A549 (cell line): ENCODE measurements at regions not wholly inside any gene's neighbourhood (a gene's known extent, or its start where the extent isn't known, plus 50 kb on each side); places are given as distances from the start of the nearest gene placed in this dataset.

Experiments
- ATAC-seq, 2 experiments: fragments of 200-7000 bp in 1 of 2; fragments of >200 bp in 1 of 2; cut with Nextera tagmentation in 1 of 2; cut with Tn5 transposase in 1 of 2; 3 replicates each; pipeline versions ENCODE4 v1.8.0 to v1.9.1; 2018 to 2020; ENCODE audit warnings: mild to moderate bottlenecking in 1 of 2, moderate library complexity in 1 of 2
- CTCF ChIA-PET: fragments of 300-600 bp; sonication (Branson Sonifier 250); formaldehyde crosslinking; extraction: SDS; loops from one replicate; lab custom pipeline; 2021; ENCODE audit warnings: antibody characterized with exemption, inconsistent platforms; lab: Yijun Ruan, JAX
- POLR2A ChIA-PET: fragments of 350-600 bp; formaldehyde crosslinking; extraction: SDS; loops from one replicate; lab custom pipeline; 2021; ENCODE audit warnings: antibody characterized with exemption, inconsistent platforms; lab: Yijun Ruan, JAX
- DNase-seq, 2 experiments: peaks; one replicate each; pipeline versions ENCODE4 v3.0.0 to v3.0.0-alpha.2; 2011 to 2016; ENCODE audit warnings: low read depth in 1 of 2, low spot score in 1 of 2
- FAIRE-seq: peaks from 2 replicates; lab custom pipeline; 2011; peaks lifted over from hg19 to GRCh38; lab: Jason Lieb, UNC
- H3K27ac ChIP-seq, 2 experiments: fragments of >200 bp; sonication (Bioruptor Twin); formaldehyde crosslinking; 3 replicates each; pipeline ENCODE4 v1.5.1; 2016 to 2017
- H3K4me1 ChIP-seq: fragments of >200 bp; sonication (Bioruptor Twin); formaldehyde crosslinking; 3 replicates; pipeline ENCODE4 v1.6.1; 2016
- H3K4me2 ChIP-seq: fragments of >200 bp; sonication (Bioruptor Twin); formaldehyde crosslinking; 3 replicates; pipeline ENCODE4 v1.6.1; 2016
- H3K4me3 ChIP-seq: fragments of >200 bp; sonication (Bioruptor Twin); formaldehyde crosslinking; 3 replicates; pipeline ENCODE4 v1.5.1; 2016
- H3K9me3 ChIP-seq: fragments of >200 bp; sonication (Bioruptor Twin); formaldehyde crosslinking; 3 replicates; pipeline ENCODE4 v1.6.1; 2016
- ATOH8 ChIP-seq: fragments of 250-450 bp; sonication (Bioruptor Pico); IDR thresholded peaks from 2 replicates; pipeline ENCODE4 v1.5.0; 2020; ENCODE audit warnings: low read depth, mild to moderate bottlenecking, moderate library complexity
- CBX8 ChIP-seq: fragments of 200-600 bp; sonication (generic); IDR thresholded peaks from 2 replicates; pipeline ENCODE4 v1.6.1; 2016
- CEBPB ChIP-seq, 2 experiments: fragments of >200 bp in 1 of 2; sonication (Bioruptor Twin) in 1 of 2; formaldehyde crosslinking in 1 of 2; IDR thresholded peaks; 2 replicates each; pipeline ENCODE4 v1.6.1; 2012 to 2016
- CHD2 ChIP-seq: fragments of 150-350 bp; IDR thresholded peaks from 2 replicates; pipeline ENCODE4 v1.6.1; 2014; ENCODE audit warnings: low read length; ENCODE audit not compliant: partially characterized antibody
- CHD4 ChIP-seq: fragments of 200-600 bp; sonication (generic); IDR thresholded peaks from 2 replicates; pipeline ENCODE4 v1.6.1; 2016; ENCODE audit warnings: antibody characterized with exemption, mild to moderate bottlenecking, borderline replicate concordance
- ESRRA ChIP-seq: fragments of 150-350 bp; IDR thresholded peaks from 2 replicates; pipeline ENCODE4 v1.6.1; 2014; ENCODE audit warnings: mild to moderate bottlenecking, low read length, borderline replicate concordance
- FOSL2 ChIP-seq, 2 experiments: fragments of 450-650 bp in 1 of 2; fragments of >200 bp in 1 of 2; sonication (Bioruptor Twin) in 1 of 2; formaldehyde crosslinking; IDR thresholded peaks; 2 replicates each; pipeline versions ENCODE4 v1.5.0 to v1.6.1; 2016 to 2020; ENCODE audit warnings: mild to moderate bottlenecking in 1 of 2, moderate library complexity in 1 of 2
- GATA3 ChIP-seq: IDR thresholded peaks from 2 replicates; pipeline ENCODE4 v1.6.1; 2012; ENCODE audit warnings: borderline replicate concordance
- HOXA7 ChIP-seq: fragments of 250-450 bp; sonication (Bioruptor Pico); IDR thresholded peaks from 2 replicates; pipeline ENCODE4 v1.5.0; 2020; ENCODE audit warnings: mild to moderate bottlenecking, moderate library complexity
- HOXB5 ChIP-seq: fragments of 250-450 bp; sonication (Bioruptor Pico); IDR thresholded peaks from 2 replicates; pipeline ENCODE4 v1.5.0; 2020; ENCODE audit warnings: mild to moderate bottlenecking, moderate library complexity
- KDM5A ChIP-seq: fragments of 200-600 bp; sonication (generic); IDR thresholded peaks from 2 replicates; pipeline ENCODE4 v1.6.1; 2016; ENCODE audit warnings: antibody characterized with exemption, mild to moderate bottlenecking
- MYC ChIP-seq: IDR thresholded peaks from 2 replicates; pipeline ENCODE4 v1.6.1; 2012; ENCODE audit warnings: mild to moderate bottlenecking, inconsistent platforms, low read length, improper control_type of control experiment, borderline replicate concordance
- NPAS2 ChIP-seq: fragments of 250-450 bp; sonication (Bioruptor Pico); IDR thresholded peaks from 2 replicates; pipeline ENCODE4 v1.8.0; 2022; ENCODE audit warnings: mild to moderate bottlenecking, moderate library complexity, borderline replicate concordance
- NR3C1 ChIP-seq: fragments of >200 bp; sonication (Bioruptor Twin); formaldehyde crosslinking; IDR thresholded peaks from 3 replicates; pipeline ENCODE4 v1.6.1; 2017
- RARB ChIP-seq: fragments of 250-450 bp; sonication (Bioruptor Pico); IDR thresholded peaks from 2 replicates; pipeline ENCODE4 v1.8.0; 2021; ENCODE audit warnings: mild to moderate bottlenecking, moderate library complexity
- RCOR1 ChIP-seq: fragments of 150-350 bp; IDR thresholded peaks from 2 replicates; pipeline ENCODE4 v1.6.1; 2014; ENCODE audit warnings: antibody characterized with exemption, low read length, low read depth
- RNF2 ChIP-seq: fragments of 200-600 bp; sonication (generic); IDR thresholded peaks from 2 replicates; pipeline ENCODE4 v1.6.1; 2016; ENCODE audit warnings: low read depth, mild to moderate bottlenecking, antibody characterized with exemption, moderate library complexity, borderline replicate concordance
- SMC3 ChIP-seq: fragments of >200 bp; sonication (Bioruptor Twin); formaldehyde crosslinking; IDR thresholded peaks from 3 replicates; pipeline ENCODE4 v1.6.1; 2018; ENCODE audit warnings: inconsistent platforms
- TP53 ChIP-seq: fragments of 250-450 bp; sonication (Bioruptor Pico); IDR thresholded peaks from 2 replicates; pipeline ENCODE4 v1.5.0; 2021; ENCODE audit warnings: mild to moderate bottlenecking, moderate library complexity
- ZC3H11A ChIP-seq: fragments of 450-650 bp; IDR thresholded peaks from 2 replicates; pipeline ENCODE4 v1.6.1; 2014; ENCODE audit warnings: antibody characterized with exemption, mild to moderate bottlenecking
- ZFP36 ChIP-seq: fragments of 450-650 bp; IDR thresholded peaks from 2 replicates; pipeline ENCODE4 v1.6.1; 2014; ENCODE audit warnings: borderline replicate concordance; ENCODE audit not compliant: partially characterized antibody
- ZNF302 ChIP-seq: fragments of 250-450 bp; sonication (Bioruptor Pico); IDR thresholded peaks from 2 replicates; pipeline ENCODE4 v1.9.0; 2021; ENCODE audit warnings: inconsistent platforms, mild to moderate bottlenecking, moderate library complexity
- ZSCAN20 ChIP-seq: fragments of 250-450 bp; sonication (Bioruptor Pico); IDR thresholded peaks from 2 replicates; pipeline ENCODE4 v1.8.0; 2022; ENCODE audit warnings: mild to moderate bottlenecking, moderate library complexity
- WGBS: methylation state at CpG from one replicate; pipeline ENCODE4 v1.1.6; 2017; ENCODE audit errors: missing lambda C conversion rate; 5-methylcytosine and 5-hydroxymethylcytosine counted together

GRCh38 chr13:109646423-109646822 is 140.0 kb downstream of the IRS2 start:
- Histone ChIP-seq H3K9me3 (no peaks in the 10 kb centered on the region; the same call in 2 of the 3 replicates), H3K4me1 (0 out of 3 replicates have a peak, but pooled peaks cover 9% of the 10 kb centered on the region), H3K4me3 (no peak overlapping the region), H3K27ac (no peak overlapping the region), H3K4me2 (no peak overlapping the region)
- ChIA-PET CTCF (interaction anchor here (0.6 to 0.9 kb wide), 2 partner anchors 15 to 52 kb away, joined by 3 to 5 read pairs; no protein-coding TSS in a partner anchor), POLR2A (no interaction called here)
- TF ChIP-seq ZNF302 (CRISPR knock-in tag) (no peak), ZC3H11A (no peak), ZSCAN20 (CRISPR knock-in tag) (no peak), SMC3 (no peak), CBX8 (no peak), CHD2 (no peak), FOSL2 (IDR thresholded peaks at IDR 0.05) (no peak), FOSL2 (CRISPR knock-in tag; IDR thresholded peaks at IDR 0.05) (no peak), HOXA7 (CRISPR knock-in tag) (no peak), ATOH8 (CRISPR knock-in tag) (no peak), CEBPB (IDR thresholded peaks at IDR 0.05) (no peak)
- ATAC-seq (no peak), DNase-seq (no peak), FAIRE-seq (no peak)
- WGBS, result 97% methylated on average over 5 of the region's 5 CpGs

- no peaks in the 10 kb centered on the region; the same call in 1 of the 3 replicates for H3K9me3 ChIP-seq
- ATAC-seq (no peak), FAIRE-seq (no peak), DNase-seq (no peak)
- no peak overlapping the region for H3K4me3 ChIP-seq
- H3K4me2 ChIP-seq, result no peak overlapping the region
- no peak for TF ChIP-seq RARB
- no peak for TF ChIP-seq FOSL2 (IDR thresholded peaks at IDR 0.05)
- no peak for TF ChIP-seq FOSL2 (CRISPR knock-in tag; IDR thresholded peaks at IDR 0.05)
- no peak for TF ChIP-seq RNF2
- TF ChIP-seq ATOH8 (CRISPR knock-in tag), result no peak
- TF ChIP-seq ZC3H11A, result no peak
- TF ChIP-seq NR3C1, result no peak
- no peak for TF ChIP-seq CHD4
- TF ChIP-seq HOXB5 (CRISPR knock-in tag), result no peak
- no peak for TF ChIP-seq CBX8
- TF ChIP-seq RCOR1, result no peak
- TF ChIP-seq ESRRA, result no peak
- TF ChIP-seq GATA3, result no peak
- TF ChIP-seq MYC, result no peak
- TF ChIP-seq ZFP36, result no peak
- H3K4me1 ChIP-seq, result 0 out of 3 replicates have a peak, but pooled peaks cover 9% of the 10 kb centered on the region
- 91% methylated on average over 5 of the region's 6 CpGs for WGBS
- H3K27ac ChIP-seq, result 0 out of 6 replicates have a peak overlapping the region, but pooled peaks of 1 of the 2 experiments have one; percentile 3
- ChIA-PET POLR2A (no interaction called here), CTCF (interaction anchor here (0.9 to 1.1 kb wide), 2 partner anchors 15 to 36 kb away, joined by 4 to 5 read pairs; no protein-coding TSS in a partner anchor)
Observed at GRCh38 chr13:109645831-109646230, 140.6 kb downstream of the IRS2 start.

DNA sequence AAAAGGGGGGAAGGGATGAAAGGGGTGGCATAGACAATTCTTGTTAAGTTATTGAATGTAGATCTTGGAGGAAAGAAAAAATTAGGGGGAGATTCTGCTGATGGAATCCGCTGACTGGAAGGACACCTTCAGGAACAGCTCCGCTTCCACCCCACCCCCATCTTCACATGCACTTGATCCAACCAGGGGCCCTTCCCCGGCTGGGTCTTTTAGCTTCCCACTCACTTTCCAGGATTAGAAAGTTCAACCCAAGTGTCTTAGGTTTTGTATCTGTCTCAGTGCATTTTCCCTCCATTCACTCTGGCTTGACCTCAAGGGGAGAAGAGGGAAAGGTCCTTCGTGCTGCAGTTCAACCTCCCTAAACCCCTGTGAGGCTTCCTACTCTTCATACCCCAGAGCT is 141.4 kb downstream of the IRS2 start:
- Histone ChIP-seq H3K4me2 (no peak overlapping the region), H3K4me3 (no peak overlapping the region), H3K9me3 (peaks cover 2% of the 10 kb centered on the region; the same call in 2 of the 3 replicates), H3K4me1 (0 out of 3 replicates have a peak, but pooled peaks cover 9% of the 10 kb centered on the region), H3K27ac (no peak overlapping the region)
- DNase-seq (no peak), FAIRE-seq (no peak), ATAC-seq (no peak)
- TF ChIP-seq ZC3H11A (no peak), TP53 (CRISPR knock-in tag) (no peak), RARB (no peak), NPAS2 (CRISPR knock-in tag) (no peak), SMC3 (no peak), KDM5A (no peak), ZFP36 (no peak)
- CTCF ChIA-PET, result interaction anchor here (0.8 to 1.1 kb wide), 2 partner anchors 9 to 35 kb away, joined by 3 to 4 read pairs; no protein-coding TSS in a partner anchor
- POLR2A ChIA-PET, result no interaction called here
- 91% methylated on average over 4 of the region's 4 CpGs for WGBS
